Left hindlimb (tissue), 1 donor: ENCODE measurements at regions not wholly inside any gene's neighbourhood (a gene's known extent, or its start where the extent isn't known, plus 50 kb on each side); places are given as distances from the start of the nearest gene placed in this dataset.
"Not testable (repeated sequence)": the region's sequence is repeated elsewhere in the genome, so short reads cannot be mapped to it uniquely, and the experiment has no call there.

ENCODE experiments used
- DNase-seq: peaks from one replicate; pipeline ENCODE4 v3.0.0-alpha.2; 2018

DNA sequence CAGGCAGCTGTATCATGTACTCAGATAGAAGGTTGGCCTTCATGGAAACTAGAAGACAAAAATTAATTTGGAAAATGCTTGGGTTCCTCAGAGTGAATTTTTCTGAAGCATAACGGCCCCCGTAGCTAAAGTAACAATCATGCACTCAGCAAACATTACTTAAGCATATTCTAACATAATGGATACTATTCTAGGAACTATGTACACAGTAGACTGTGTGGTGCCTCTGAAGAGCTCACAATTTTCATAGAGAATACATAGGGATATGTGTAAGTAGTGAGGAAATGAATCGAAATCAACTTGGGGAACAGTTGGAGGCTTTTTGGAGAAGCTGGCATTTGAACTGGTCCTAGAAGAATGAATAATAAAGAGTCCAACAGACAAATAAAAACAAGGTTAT is 1045.0 kb downstream of the GLUD2 start:
- DNase-seq, result no peak

DNA sequence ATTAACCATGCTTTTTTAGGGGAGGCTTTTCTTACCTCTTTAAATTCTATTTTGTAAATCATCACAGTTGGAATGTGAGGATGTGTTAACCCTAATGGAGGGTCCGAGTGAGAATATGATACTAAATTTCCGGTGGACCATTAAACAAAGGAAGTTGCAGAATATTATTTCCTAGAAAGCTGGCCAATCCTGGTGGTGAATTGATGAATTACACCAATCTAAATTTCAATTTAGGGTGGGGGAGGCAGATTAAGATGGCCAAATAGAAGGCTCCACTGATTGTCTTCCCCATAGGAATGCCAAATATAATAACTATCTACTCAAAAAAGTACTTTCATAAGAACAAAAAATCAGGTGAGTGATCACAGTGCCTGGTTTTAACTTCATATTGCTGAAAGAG is 1045.6 kb downstream of the GLUD2 start:
- DNase-seq, result no peak

DNA sequence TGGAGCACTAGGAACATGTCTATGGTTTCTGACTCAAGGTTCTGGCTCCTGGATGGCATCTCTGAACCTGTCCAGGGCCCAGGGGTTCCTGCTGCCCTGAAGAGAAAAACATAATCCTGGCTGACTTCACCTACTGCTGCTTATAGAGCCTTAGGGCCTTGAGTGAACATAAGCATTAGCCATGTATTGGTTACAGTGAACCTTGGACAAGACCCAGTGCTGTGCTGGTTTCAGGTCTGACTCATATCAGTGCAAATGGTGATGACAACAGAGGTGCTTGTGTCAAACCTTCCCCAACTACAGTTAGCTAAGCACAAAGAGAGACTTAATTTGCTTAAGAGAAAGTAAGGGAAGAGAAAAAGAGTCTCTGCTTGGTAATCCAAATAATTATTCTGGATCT is 1047.2 kb downstream of the GLUD2 start:
- no peak for DNase-seq

DNA sequence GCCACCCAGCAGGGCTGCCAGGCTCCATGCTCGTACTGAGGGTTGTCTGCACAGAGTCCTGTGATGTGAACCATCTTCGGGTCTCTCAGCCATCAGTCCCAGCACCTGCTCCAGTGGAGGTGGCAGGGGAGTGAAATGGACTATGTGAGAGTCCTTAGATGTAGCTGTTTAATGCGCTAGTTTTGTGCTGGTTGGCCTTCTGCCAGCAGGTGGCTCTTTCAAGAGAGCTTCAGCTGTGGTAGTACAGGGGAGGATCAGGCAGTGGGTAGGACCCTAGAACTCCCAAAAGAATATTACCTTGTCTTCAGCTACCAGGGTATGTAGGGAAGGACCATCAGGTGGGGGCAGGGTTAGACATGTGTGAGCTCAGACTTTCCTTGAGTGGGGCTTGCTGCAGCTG is 1066.0 kb downstream of the GLUD2 start:
- no peak for DNase-seq

DNA sequence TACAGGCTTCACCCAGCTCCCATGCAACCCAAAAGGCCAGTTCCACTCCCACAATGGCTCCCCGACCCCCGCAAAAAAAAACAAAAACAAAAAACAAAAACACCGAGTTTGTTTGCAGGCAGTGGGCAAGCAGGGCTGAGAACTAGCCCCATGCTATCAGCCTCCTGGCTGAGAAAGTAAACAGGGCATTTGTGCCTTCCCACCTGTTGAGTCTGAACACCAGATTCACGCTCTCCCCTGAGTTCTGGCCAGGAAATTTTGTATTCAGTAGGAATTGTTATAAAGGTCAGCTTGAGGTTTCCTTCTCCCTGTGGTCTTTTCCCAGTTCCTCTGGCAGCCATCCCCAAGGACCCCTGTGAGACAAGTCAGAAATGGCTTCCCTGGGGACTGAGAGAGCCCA is 1066.5 kb downstream of the GLUD2 start:
- no peak for DNase-seq

DNA sequence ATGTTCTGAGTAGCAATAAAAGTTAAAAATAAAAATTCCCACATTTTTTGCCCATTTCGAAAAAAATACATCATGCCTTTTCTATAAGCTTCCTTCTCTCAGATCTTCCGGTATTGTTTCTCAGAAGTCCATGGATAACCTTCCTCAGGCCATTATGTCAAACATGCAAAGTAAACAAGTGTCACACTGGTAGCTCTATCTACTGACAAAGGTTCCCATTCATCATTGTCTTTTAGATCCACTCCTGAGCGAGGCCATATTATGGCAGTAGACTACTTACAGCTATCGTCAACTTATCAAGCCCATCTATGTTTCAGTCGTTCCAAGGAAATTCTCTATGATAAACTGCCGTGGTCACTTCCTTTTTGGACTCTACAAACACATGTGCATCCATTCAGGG is 1068.2 kb downstream of the GLUD2 start:
- no peak for DNase-seq

DNA sequence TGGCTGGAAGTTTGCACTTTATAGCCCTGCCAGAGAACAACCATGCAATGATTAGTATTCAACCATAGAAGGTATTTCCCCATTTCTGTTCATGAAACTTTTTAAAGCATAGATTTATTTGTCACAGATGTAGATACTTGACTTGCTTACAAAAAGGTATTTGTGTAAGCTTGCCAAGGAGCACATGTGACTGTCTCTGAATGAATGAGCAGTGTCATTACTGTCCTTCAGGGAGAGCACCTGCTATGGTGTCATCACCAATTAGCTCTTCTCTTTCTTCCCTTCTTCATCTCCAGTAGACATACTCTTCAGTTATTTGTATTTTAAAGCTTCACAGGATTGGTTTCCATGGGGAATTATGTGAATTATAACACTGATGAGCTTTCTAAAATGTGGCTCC is 1064.7 kb upstream of the GRIA3 start:
- DNase-seq, result no peak

DNA sequence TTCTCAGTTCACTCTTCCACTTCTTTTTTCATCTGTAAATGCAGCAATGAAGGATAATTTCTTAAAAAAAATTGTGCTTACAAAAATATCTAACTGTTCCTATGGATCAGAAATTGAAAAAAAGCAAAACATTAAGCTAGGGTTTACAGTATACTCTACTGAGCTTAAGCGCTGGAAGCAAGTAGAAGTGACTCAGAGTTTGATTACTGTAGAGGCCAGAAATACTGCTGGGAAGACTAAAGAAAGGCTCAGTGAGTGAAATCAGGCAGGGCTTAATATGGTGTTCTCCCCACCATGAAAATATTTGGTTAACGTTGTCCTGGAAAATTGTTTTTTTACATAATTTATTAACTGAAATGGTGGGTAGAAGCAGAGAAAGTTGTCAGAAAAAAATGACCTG is 1061.8 kb upstream of the GRIA3 start:
- DNase-seq, result no peak

DNA sequence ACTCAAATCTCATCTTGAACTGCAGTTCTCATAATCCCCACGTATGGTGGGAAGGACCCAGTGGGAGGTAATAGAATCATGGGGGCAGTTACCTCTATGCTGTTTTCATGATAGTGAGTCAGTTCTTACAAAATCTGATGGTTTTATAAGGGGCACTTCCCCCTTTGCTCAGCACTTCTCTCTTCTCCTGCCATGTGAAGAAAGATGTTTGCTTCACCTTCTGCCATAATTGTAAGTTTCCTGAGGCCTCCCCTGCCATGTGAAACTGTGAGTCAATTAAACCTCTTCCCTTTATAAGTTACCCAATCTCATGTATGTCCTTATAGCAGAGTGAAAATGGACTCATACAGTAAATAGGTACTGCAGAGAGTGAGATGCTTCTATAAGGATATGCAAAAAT is 1050.6 kb upstream of the GRIA3 start:
- DNase-seq, result no peak

DNA sequence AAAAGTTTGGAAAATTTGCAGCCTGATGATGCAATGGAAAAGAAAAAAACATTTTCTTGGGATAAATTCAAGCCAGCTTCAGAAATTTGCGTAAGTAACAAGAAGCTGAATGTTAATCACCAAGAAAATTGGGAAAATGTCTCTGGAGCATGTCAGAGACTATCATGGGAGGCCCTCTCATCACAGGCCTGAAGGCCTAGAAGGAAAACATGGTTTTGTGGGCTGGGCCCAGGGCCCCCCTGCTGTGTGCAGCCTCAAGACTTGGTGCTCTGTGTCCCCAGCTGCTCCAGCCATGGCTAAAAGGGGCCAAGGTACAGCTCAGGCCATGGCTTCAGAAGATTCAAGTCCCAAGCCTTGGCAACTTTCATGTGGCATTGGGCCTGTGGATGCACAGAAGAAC is 1049.8 kb upstream of the GRIA3 start:
- no peak for DNase-seq

DNA sequence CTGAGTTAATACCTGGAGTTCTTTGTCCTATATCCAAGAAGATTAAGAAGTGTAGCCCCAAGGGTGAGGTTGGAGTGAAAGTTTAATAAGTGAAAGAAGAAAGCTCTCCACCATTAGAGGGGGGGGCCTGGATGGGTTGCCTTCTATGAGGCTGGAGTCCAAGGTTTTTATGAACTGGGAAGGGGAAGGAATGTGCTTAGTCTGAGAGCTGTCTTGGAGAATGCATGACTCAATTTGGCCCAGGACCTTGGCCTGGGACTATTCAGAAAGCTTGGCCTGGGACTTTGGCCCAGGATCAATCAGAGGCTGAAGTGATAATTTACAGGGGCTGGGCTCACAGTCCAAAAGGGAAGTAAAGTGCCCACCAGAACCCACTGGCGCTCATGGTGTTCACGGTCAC is 1049.0 kb upstream of the GRIA3 start:
- DNase-seq, result peak; percentile 49

DNA sequence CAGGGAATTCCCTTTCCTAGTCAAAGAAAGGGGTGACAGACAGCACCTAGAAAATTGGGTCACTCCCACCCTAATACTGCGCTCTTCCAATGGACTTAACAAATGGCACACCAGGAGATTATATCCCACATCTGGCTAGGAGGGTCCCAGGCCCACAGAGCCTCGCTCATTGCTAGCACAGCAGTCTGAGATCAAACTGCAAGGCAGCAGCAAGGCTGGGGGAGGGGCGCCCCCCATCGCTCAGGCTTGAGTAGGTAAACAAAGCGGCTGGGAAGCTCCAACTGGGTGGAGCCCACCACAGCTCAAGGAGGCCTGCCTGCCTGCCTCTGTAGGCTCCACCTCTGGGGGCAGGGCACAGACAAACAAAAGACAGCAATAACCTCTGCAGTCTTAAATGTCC is 1043.9 kb upstream of the GRIA3 start:
- DNase-seq, result not testable (repeated sequence)

DNA sequence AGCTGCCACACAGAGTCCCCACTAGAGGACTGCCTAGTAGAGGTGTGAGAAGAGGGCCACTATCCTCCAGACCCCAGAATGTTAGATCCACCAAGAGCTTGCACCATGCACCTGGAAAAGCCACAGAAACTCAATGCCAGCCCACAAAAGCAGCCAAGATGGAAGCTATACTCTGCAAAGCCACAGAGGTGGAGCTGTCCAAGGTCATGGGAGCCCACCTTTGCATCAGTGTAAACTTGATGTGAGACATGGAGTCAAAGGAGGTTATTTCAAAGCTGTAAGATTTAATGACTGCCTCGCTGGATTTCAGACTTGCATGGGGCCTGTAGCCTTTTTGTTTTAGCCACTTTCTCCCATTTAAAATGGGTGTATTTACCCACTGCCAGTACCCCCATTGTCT is 1030.1 kb upstream of the GRIA3 start:
- no peak for DNase-seq

DNA sequence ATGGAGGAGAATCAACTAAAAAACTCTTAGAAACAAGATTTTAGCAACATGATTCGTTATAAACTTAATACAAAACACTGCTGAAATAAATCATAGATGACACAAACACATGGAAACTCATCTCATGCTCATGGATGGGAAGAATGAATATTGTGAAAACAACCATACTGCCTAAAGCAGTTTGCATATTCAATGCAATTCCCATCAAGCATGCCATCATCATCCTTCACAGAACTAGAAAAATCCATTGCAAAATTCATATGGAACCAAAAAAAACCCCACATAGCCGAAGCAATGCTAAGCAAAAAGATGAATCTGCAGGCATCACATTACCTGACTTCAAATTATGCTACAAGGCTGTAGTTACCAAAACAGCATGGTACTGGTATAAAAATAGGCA is 1015.8 kb upstream of the GRIA3 start:
- DNase-seq, result no peak

DNA sequence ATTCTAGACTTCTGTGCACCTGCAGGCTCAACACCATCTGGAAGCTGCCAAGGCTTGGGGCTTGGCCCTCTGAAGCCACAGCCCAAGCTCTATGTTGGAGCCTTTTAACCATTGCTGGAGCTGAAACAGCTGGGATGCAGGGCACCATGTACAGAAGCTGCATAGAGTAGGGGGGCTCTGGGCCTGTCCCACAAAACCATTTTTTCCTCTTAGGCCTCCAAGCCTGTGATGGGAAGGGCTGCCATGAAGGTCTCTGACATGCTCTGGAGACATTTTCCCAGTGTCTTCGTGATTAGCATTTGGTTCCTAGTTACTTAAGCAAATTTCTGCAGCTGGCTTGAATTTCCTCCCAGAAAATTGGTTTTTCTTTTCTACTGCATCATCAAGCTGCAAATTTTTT is 999.3 kb upstream of the GRIA3 start:
- DNase-seq, result no peak

DNA sequence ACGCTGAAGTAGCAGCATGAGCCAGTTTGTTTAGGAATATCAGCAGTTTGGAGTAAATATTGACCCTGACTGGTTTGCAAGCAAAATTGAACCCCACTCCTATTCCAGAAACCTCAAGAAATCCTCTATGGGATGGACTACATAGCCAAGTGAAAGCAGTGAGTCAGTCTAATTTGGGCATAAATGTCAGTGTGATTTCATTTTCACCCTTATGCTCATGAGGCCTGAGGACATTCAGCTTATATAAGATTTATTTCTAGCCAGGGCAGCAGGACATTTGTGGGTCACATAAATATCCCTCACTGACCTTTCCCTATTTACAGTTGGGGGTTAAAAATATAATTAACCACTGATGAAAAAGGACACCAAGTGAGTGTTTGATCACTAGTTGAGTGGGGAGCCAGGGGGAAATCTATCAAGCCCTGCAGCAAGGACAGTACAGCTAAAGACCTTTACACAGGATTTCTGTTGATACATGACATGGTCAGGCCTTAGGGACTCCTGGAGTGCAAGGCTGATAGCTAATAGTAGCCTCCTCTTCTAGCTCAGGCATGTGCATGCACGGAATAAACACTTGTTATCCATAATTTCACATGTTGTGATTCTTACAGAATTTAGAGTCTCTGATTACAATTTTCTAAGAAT is 996.9 kb upstream of the GRIA3 start:
- no peak for DNase-seq

DNA sequence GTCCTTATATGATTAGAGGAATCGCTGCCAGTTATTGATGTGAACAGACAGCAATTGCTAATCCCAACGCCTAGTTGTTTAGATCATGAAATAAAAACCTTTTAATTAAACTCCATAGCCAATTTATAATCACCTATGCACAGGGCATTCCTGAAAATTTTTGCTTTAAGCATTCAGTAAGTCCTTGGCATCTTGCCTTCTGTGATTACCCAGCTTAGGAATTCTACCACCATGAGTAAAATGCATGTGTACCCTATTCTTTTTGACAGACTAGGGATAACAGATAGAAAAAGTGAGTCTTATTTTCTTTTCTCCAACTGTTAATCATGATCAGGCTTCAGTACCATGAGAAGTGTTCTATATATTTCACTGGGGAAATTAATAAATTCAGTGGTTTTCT is 995.3 kb upstream of the GRIA3 start:
- DNase-seq, result no peak

DNA sequence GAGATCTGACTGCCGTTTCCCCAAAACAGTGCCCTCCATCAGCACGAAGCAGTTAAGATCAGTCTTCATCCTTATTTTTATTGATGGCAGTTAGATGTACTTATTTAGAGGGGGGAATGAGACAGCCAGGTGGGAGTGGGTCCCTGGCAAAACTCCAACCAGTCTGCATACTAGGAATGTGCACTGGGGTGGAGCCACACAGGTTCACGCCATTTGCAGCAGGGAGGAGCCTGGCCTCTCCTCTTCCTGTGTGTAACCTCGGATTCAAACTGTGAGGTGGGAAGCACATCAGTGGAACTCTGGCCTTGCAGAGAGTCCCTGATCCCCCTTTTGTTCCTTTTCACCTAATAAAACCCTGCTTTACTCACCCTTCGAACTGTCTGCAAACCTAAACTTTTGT is 987.7 kb upstream of the GRIA3 start:
- no peak for DNase-seq

DNA sequence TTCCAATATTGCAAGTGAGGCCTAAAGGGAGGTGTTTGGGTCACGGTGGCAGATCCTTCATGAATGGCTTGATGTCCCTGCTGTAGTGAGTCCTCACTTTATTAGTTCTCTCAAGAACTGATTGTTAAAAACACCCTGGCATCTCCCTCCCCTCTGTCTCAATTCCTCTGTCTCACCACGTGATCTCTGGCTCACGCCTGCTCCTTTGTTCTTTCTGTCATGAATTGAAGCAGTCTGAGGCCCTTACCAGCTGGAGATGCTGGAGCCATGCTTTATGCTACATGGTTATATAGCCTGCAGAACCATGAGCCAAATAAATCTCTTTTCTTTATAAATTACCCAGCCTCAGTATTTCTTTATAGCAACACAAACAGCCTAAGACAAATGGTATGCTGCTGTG is 980.7 kb upstream of the GRIA3 start:
- DNase-seq, result no peak

DNA sequence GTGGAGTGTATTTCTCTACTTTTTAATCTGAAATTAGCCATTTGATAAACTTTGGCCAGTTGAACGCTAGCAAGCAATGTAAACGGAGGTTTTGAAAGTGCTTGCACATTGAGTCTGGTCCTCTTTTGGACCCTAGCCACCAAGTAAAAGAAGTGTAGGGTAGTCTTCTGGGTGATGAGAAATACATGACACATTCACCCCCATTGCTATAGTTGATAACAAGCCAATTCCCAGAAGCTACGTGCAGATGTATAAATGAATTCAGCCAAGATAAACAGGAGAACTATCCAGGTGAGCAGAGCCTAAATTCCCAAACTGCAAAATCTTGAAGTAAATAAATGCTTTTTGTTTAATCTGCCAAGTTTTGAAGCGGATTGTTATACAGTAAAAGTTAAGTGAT is 965.4 kb upstream of the GRIA3 start:
- no peak for DNase-seq

DNA sequence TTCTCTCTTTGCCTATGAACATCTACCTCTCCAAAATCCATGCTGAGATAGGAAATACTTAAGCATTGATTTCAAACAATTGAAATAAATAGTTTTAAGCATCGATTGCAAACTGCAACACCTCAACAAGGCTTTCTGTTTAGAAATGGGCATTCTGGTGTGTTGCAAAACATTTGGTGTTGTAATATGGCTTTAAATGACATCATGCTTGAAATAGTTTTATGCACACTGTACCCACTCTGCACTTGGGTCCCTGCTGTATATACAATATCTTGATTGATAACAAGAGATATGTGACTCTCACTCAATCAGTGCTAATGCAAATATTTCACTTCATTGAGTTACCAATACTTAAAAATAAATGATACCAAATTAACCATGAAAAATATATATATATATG is 964.9 kb upstream of the GRIA3 start:
- no peak for DNase-seq

DNA sequence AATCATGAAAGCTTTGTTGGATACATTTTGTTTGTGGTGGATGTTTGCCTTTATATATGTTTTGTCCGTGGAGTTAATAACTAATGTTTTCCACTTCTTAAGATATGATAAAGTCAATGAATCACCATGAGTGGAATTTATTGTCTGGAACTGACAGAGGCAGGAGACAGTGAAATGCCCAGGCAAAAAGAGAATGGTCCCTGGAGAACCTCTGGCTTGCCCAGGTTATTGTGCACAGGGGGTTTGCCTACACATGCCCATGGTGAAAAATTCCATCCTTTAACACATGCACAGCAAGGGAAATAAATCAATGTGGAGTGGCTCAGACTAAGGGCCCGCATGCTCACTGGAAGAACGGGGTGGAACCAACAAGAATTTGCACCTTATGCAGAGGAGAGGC is 964.3 kb upstream of the GRIA3 start:
- no peak for DNase-seq

DNA sequence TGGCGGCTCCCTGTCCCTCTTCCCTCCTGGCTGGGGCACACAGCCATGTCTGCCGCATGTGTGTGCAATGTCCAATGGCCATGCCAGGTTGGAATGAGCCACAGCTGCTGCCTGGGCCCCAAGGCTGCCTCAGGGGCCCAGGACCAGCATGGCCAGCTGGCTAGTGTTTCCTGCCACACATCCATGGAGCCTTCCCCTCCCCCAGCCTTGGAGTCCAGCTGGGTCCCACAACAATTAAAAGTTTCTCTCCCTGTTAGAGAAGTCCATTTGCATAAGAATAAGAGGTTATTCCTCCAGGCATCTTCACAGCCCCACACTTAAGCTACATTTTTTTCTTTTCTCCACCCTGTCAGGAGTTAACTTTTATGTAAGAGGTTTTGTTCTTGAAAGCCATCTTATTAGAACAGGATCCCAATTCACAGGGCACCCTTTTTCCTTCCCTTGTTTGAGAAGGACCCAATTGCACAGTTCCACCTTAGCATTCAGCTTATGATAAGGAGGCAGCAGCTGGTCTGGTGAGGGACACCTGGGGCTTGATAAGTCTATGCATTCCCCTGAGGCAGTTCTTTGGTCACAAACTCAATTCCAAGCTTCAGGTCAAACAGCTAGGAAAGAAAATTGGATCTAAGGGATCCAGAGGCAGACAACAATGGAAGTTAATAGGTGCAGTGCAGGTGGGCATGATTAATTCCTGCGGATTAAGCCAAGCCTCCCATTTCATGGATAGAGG is 963.3 kb upstream of the GRIA3 start:
- no peak for DNase-seq

DNA sequence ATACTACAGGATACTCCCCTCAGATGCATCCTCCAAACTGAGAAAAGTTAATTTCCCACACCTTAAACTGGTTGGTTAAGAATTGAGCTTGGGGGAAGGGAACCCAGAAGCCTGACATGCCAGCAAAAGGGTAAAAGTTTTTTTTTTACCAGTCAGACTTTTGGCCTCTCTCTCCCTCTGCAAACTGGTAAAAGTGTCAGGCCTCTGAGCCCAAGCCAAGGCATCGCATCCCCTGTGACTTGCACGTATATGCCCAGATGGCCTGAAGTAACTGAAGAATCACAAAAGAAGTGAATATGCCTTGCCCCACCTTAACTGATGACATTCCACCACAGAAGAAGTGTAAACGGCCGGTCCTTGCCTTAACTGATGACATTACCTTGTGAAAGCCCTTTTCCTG is 962.3 kb upstream of the GRIA3 start:
- not testable (repeated sequence) for DNase-seq

DNA sequence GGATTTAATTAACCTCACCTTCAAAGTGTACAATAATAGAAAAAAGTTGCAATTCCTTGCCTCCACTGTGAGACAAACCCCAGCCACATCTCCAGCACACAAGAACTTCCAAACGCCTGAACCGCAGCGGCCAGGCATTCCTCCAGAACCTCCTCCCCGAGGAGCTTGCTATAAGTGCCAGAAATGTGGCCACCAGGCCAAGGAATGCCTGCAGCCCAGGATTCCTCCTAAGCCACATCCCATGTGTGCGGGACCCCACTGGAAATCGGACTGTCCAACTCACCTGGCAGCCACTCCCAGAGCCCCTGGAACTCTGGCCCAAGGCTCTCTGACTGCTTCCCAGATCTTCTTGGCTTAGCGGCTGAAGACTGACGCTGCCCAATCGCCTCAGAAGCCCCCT is 959.9 kb upstream of the GRIA3 start:
- not testable (repeated sequence) for DNase-seq
